HT-29 (cell line): ENCODE measurements at regions not wholly inside any gene's neighbourhood (a gene's known extent, or its start where the extent isn't known, plus 50 kb on each side); places are given as distances from the start of the nearest gene placed in this dataset.

Source experiments
- DNase-seq: peaks from one replicate; pipeline ENCODE4 v3.0.0-alpha.2; 2015; ENCODE audit warnings: low spot score

GRCh38 chr21:27146268-27146667 lies 179.4 kb upstream of the ADAMTS5 start:
- DNase-seq = no peak

- DNase-seq = no peak
Measured at GRCh38 chr21:27145134-27145798, 178.4 kb upstream of the ADAMTS5 start.

GRCh38 chr21:27143476-27143875 lies 176.6 kb upstream of the ADAMTS5 start:
- no peak for DNase-seq

GRCh38 chr21:27139526-27139925 lies 172.6 kb upstream of the ADAMTS5 start:
- no peak for DNase-seq

GRCh38 chr21:27134516-27134915 lies 167.6 kb upstream of the ADAMTS5 start:
- no peak for DNase-seq

GRCh38 chr21:27132266-27132665 lies 165.4 kb upstream of the ADAMTS5 start:
- no peak for DNase-seq

GRCh38 chr21:27130154-27130553 lies 163.3 kb upstream of the ADAMTS5 start:
- no peak for DNase-seq

GRCh38 chr21:27129694-27130093 lies 162.8 kb upstream of the ADAMTS5 start:
- no peak for DNase-seq

GRCh38 chr21:27129215-27129614 lies 162.3 kb upstream of the ADAMTS5 start:
- no peak for DNase-seq

GRCh38 chr21:27126140-27126539 lies 159.3 kb upstream of the ADAMTS5 start:
- DNase-seq = no peak

- no peak for DNase-seq
Measured at GRCh38 chr21:27122686-27123085, 155.8 kb upstream of the ADAMTS5 start.

GRCh38 chr21:27114111-27114510 lies 147.2 kb upstream of the ADAMTS5 start:
- no peak for DNase-seq

GRCh38 chr21:27112186-27112585 lies 145.3 kb upstream of the ADAMTS5 start:
- DNase-seq = no peak

GRCh38 chr21:27110956-27111355 lies 144.1 kb upstream of the ADAMTS5 start:
- no peak for DNase-seq

- DNase-seq = no peak
Measured at GRCh38 chr21:27108701-27109100, 141.8 kb upstream of the ADAMTS5 start.

GRCh38 chr21:27108228-27108627 lies 141.3 kb upstream of the ADAMTS5 start:
- DNase-seq = no peak

- no peak for DNase-seq
Measured at GRCh38 chr21:27104846-27105431, 138.1 kb upstream of the ADAMTS5 start.

GRCh38 chr21:27103768-27104167 lies 136.9 kb upstream of the ADAMTS5 start:
- DNase-seq = no peak

- DNase-seq = no peak
Measured at GRCh38 chr21:27101523-27101922, 134.6 kb upstream of the ADAMTS5 start.

- DNase-seq = no peak
Measured at GRCh38 chr21:27094184-27094948, 127.5 kb upstream of the ADAMTS5 start.

- DNase-seq = no peak
Measured at GRCh38 chr21:27086630-27087029, 119.7 kb upstream of the ADAMTS5 start.

- DNase-seq = no peak
Measured at GRCh38 chr21:27086186-27086585, 119.3 kb upstream of the ADAMTS5 start.

GRCh38 chr21:27085387-27085786 lies 118.5 kb upstream of the ADAMTS5 start:
- no peak for DNase-seq
